ENCODE measurements at regions not wholly inside any gene's neighbourhood (a gene's known extent, or its start where the extent isn't known, plus 50 kb on each side); places are given as distances from the start of the nearest gene placed in this dataset.

DNA sequence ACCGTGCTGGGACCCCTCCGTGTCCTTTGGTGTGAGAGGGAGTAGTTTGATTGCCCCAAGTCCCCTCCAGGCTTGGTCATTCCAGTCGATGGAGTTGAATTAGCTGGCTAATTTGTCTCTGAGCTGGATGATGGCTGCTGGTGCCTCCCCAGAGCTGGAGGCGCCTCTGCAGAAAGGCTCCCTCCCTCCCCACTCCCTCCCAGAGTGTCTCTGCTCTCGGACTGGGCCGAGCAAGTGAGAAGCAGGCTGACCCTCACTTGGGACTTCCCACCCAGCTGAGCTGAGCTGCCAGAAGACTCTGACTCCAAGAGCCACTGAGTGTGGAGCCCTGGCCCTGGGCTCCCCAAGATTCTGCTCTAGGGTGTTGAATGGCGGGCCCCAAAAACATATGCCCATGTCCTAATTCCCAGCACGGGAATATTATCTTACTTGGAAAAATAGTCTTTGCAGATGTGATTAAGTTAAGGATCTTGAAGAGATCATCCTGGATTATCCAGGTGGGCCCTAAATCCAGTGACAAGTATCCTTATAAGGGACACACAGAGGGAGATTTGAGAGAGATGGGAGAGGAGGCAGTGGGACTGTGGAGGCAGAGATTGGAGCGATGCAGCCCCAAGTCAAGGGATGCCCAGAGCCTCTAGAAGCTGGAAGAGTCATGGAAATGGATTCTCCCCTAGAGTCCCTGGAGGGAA lies 60.7 kb upstream of the TLE3 start:
- H3K4me3 ChIP-seq (ENCODE audit: control insufficient read depth, low read depth, low read length) = no peak overlapping the region
- TF ChIP-seq CTCF (IDR thresholded peaks at IDR 0.05; ENCODE audit: control insufficient read depth, insufficient read depth, low read depth, low read length, missing control alignments) = no peak
- DNase-seq (ENCODE audit: low read depth) = no peak

DNA sequence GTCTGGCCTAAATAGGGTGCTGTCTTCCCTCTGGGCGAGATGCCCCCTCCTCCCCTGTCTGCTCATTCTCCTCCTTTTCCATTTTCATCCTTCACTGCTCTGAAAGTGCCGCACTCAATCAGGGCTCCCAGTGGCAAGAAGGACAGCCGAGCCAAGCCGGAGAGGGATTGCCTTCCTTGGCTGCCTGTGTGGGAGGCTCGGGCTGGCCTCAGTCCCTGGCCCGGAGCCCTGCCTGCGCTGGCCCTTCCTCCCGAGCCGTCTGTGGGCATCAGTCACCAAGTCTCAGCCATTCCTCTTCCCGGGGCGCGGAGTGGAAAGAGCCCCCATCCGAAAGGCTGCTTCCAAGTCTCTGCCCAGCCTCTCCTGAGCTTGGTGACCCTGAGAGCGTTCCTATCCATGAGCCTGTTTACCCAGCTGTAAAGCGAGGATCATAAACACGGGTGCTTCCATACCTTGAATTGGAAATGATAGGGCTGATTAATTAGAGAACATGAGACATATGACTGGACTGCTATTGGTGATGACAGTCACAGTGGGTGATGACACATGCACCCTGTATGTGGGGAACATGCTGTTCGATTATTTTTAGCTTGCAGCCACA lies 59.1 kb upstream of the TLE3 start:
- DNase-seq (ENCODE audit: low read depth) = no peak
- H3K4me3 ChIP-seq (ENCODE audit: control insufficient read depth, low read depth, low read length) = no peak overlapping the region
- no peak for TF ChIP-seq CTCF (IDR thresholded peaks at IDR 0.05; ENCODE audit: control insufficient read depth, insufficient read depth, low read depth, low read length, missing control alignments)

- no peak for TF ChIP-seq CTCF (IDR thresholded peaks at IDR 0.05; ENCODE audit: control insufficient read depth, insufficient read depth, low read depth, low read length, missing control alignments)
- no peak overlapping the region for H3K4me3 ChIP-seq (ENCODE audit: control insufficient read depth, low read depth, low read length)
- no peak for DNase-seq (ENCODE audit: low read depth)
These were observed 57.1 kb upstream of the TLE3 start for GRCh38 chr15:70154718-70155347.

DNA sequence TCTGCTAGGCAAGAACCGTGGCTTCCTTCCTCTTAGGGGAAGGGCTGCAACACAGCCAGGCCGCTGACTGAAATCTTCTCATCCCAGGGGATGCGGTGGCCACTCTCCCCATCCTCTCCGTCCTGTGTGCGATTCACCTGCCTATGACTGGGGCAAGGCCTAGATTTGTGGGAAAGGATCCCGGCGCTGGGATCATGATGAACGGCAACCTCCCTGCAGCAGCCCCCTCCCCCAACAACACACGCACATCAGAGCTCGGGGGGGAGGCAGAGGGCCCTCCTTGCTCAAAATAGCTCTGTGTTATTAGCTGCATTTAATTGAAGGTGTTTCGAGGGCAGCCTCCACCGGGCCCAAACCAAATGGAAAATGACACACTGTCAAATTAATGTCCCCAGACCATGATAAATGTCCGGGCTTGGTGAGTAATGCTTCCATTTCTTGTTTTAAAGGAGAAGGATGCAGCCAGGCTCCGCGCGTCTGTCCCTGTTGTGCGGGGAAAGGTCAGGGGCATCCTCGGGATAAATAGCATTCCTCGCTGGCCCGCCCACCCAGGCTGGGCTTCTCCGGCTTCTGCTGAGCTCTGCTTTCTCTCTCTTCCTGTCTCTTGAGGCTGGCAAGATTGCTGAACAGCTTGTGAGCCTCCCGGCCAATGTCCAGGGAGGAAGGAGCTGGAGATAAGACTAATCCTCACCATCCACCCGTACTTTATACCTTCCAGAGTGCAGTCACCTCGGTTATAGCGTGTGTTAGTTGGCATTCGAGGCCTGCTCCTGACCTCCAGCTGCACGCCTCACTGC lies 56.4 kb upstream of the TLE3 start:
- DNase-seq (ENCODE audit: low read depth) = no peak
- no peak for TF ChIP-seq CTCF (IDR thresholded peaks at IDR 0.05; ENCODE audit: control insufficient read depth, insufficient read depth, low read depth, low read length, missing control alignments)
- H3K4me3 ChIP-seq (ENCODE audit: control insufficient read depth, low read depth, low read length) = no peak overlapping the region

DNA sequence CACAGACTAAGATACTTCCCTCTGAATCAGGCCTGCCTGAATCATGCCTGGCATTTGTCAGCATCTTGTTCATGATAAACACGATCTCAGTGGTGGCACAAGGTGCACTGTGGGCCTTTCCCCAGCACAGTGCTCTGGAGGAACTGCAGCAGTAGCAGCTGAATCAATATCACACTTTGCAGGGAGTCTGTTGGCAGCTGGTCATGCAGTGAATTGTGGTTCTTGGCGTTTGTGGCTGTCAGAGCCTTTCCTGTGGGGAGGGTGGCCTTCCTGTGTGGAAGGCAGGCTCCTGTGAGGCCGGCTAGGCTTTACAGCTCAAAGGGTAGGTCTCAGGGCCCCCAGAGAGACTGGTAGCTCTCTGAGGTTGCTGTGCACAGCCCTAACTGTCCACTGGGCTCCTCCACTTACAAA lies 54.4 kb upstream of the TLE3 start:
- no peak for DNase-seq (ENCODE audit: low read depth)
- TF ChIP-seq CTCF (IDR thresholded peaks at IDR 0.05; ENCODE audit: control insufficient read depth, insufficient read depth, low read depth, low read length, missing control alignments) = no peak
- H3K4me3 ChIP-seq (ENCODE audit: control insufficient read depth, low read depth, low read length) = no peak overlapping the region

GRCh38 chr15:70151462-70151861 lies 53.7 kb upstream of the TLE3 start:
- no peak for TF ChIP-seq CTCF (IDR thresholded peaks at IDR 0.05; ENCODE audit: control insufficient read depth, insufficient read depth, low read depth, low read length, missing control alignments)
- H3K4me3 ChIP-seq (ENCODE audit: control insufficient read depth, low read depth, low read length) = no peak overlapping the region
- no peak for DNase-seq (ENCODE audit: low read depth)

Data from AG09309 (cell line).